HG02885 (cell line): ENCODE measurements at regions not wholly inside any gene's neighbourhood (a gene's known extent, or its start where the extent isn't known, plus 50 kb on each side); places are given as distances from the start of the nearest gene placed in this dataset.

Source experiments
- ATAC-seq: cut with Tn5 transposase; IDR thresholded peaks from one replicate; pipeline ENCODE4 v1.9.1; 2021; ENCODE audit warnings: mild to moderate bottlenecking; ENCODE audit not compliant: unreplicated experiment, poor library complexity

DNA sequence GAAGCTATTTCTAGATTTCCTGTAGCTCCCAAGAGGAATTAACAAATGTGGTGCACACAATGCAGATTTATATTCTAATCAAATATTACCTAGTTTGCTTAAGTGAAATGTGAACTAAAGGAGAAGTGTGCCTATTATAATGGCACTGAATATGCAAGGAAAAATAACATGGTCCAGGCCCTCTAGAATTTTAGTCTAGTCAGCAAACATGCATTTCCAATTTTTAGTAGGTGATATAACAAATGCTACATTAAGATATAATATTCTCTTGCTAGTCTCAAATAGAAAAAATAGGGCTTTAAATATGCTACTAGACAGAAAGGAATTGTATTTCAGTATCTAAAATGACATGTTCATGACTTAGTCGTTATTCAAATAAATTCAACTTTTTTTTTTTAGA is 689.5 kb downstream of the TMEM182 start:
- no peak for ATAC-seq

DNA sequence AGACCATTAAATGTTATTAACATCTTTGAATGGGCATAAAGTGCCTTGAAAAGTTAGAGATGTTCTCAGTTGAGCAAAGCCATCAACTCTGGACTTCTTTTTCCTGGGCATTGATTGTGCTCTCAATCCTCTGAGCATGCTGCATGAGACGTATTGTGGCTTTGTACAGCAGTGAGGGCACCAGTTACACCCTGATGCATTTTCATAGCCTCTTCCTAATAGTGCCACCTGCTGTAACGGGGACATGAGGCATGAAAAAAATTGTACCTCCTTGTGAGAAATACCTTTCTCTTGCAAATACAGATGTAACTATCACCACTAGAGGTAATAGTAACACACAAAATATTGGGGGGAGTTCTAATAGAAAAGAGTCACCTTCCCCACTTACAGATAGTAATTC is 697.5 kb downstream of the TMEM182 start:
- ATAC-seq, result no peak

DNA sequence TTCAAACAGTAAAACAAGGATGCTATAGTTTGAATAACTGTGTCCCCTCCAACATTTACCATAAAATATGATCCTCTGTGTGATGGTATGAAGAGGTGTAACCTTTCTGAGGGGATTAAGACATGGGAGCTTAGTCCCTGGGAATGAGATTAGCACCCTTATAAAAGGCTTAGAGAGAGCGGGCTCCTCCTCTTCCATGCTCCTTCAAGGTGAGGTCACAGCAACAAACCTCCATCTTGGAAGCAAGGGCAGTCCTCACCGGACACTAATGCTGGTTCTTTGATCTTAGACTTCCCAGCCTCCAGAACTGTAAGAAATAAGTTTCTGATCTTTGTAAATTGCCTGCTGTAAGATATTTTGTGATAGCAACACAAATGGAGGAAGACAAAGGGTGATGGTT is 700.3 kb downstream of the TMEM182 start:
- no peak for ATAC-seq

DNA sequence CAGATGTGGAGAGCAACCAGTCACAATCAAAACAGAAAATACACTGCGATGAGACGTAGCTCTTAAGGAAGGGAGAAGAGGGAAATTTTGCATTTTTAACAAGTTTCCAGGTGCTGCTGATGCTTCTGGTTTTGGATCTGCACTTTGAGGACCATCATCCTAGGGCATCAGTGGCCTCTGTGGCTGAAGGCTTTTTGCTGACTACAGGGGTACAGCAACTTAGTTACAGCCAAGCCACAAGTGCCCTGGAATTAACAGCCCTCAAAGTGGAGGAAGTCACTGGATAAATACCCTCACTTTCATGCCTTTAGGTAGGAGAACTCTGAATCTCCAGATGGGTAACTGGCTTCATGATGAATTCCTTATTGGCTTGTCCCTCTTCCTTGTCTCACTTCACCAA is 700.9 kb downstream of the TMEM182 start:
- no peak for ATAC-seq

DNA sequence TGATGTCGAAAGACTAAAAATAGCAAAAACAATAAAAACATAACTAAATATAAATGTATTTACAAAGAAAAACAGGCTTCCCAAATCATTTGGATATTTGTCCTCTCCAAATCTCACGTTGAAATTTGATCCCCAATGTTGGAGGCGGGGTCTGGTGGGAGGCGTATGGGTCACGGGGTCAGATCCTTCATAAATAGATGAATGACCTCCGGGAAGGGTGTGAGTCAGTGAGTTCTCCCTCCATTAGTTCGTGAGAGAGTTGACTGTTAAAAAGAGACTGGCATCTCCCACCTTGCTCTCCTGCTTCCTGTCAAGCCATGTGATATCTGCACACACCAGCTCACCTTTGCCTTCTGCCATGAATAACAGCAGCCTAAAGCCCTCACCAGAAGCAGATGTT is 703.0 kb downstream of the TMEM182 start:
- no peak for ATAC-seq

DNA sequence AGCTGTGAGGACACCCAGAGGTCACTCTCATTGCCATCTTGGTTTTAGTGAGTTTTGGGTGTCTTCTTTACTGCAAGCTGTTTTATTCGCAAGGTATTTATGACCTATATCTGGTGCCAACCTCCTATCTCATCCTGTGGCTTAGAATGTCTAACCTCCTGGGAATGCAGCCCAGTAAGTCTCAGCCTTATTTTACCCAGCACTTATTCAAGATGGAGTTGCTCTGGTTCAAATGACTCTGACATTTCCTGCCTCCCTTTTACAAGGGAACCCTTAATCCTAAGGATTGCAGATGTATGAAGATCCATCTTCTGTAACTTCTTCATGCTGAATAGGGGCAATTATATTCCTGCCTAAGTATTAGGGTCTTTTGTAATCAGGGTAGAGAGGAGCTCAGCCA is 708.0 kb downstream of the TMEM182 start:
- ATAC-seq, result no peak

DNA sequence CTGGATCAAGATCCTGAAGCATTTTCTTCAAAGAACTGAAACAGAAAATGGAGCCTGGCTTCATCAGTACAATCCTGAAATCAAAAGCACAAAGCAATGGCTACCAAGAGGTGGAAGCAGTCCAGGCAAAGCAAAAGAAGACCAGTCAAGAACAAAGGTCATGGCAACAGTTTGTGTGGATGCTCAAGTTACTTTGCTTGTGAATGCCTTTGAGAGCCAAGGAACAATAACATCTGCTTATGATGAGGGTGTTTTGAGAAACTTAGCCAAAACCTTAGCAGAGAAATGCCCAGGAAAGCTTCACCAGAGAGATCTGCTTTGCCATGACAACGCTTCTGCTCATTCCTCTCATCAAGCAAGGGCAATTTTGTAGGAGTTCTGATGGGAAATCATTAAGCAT is 723.1 kb downstream of the TMEM182 start:
- ATAC-seq, result no peak

DNA sequence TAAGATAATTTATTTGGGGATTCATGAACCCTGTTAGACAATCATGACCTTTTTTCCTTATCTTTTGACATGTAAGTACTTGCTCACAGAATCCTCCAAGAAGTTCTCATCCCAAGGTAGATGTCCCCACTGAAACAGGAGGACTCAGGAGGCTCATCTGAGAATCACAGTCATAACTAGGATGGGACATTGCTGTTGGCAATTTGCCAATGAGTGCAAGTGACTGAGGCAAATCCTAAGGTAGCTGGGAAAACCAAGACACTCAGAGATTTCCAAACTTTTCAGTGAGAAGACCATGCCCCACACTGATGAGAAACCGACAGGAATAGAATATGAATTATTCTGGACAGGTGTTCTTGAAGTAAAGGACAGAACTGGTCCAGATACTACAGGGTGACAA is 735.0 kb downstream of the TMEM182 start:
- no peak for ATAC-seq

DNA sequence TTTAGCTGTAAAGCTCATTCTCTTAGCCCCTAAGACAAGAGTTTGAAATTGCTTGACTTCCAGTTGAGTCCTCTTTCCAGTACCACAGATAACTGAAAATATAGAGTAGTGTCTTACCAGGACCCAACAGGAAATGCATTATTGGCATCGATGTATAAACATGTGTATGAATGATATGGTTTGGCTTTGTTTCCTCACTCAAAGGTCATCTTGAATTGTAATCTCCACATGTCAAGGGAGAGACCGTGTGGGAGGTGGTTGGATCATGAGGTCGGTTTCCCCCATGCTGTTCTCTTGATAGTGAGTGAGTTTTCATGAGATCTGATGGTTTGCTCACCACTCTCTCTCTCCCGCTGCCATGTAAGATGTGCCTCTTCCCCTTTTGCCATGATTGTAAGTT is 745.0 kb downstream of the TMEM182 start:
- no peak for ATAC-seq

DNA sequence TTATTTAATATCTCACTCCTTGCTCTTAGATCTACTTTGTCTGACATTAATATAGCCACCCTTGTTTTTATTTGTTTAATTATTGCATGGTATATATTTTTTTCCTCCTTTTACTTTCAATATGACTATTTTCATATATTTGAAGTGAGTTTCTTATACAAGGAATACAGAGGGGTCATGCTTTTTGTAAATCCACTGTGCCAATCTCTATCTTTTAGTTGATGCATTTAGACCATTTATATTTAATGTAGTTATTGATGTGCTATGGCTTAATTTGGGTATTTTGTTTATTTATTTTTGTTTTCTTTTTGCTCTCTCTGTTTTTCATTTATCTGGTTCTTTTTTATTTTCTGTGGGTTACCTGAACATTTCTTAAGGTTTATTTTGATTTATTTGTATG is 750.6 kb downstream of the TMEM182 start:
- ATAC-seq, result no peak

DNA sequence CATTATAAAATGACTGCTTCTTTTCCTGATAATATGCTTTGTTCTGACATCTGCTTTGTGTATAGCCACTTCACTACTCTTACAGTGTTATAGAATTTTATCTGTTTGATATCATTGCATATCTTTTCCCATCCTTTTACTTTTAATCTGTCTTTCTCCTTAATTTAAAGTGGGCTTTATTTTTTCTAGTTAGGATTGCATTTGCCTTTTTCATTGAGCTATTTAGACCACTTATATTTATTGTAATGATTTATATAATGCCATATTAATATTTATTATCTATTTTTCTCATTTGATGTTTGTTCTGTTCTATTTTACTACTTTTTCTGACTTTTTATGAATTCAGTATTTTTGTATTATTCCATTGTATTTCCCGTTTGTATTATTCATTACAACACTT is 758.7 kb downstream of the TMEM182 start:
- ATAC-seq, result no peak

DNA sequence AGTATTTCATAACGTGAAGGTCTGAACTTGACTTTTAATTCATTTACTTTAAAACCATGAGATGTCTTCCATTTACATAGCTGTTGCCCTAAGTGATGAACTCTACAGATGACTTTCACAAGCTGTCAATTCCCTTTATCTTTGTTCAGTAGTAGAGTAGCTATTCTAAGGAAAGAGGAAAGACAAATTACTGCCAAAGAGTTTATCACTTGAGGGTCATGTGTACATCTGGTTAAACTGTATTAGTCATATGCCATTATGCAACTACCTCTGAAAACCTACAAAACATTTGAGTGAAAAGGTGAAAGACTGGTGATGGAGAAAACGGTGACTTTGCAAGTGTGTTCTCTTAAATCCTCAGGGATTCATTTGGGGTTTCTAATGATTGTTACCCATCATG is 763.9 kb downstream of the TMEM182 start:
- ATAC-seq, result no peak

DNA sequence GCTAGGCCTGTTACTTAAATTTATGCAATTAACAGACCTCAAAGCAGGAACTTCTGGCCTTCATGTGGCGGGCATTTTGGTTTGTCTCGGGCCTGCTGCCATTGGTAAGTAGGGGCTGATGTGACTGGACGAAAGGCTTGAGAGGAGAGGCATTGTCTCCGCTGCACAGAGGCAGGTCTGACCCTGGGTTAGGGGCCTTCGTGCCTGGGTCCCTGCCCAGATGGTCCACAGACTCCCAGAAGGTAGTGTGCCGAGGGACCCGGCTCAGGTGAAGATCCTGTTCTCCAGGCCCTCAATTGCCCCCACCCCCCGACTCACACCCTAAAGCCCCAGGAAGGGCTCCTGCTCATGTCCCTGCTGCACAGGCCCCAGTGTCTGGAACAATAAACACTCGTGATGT is 764.9 kb downstream of the TMEM182 start:
- no peak for ATAC-seq

DNA sequence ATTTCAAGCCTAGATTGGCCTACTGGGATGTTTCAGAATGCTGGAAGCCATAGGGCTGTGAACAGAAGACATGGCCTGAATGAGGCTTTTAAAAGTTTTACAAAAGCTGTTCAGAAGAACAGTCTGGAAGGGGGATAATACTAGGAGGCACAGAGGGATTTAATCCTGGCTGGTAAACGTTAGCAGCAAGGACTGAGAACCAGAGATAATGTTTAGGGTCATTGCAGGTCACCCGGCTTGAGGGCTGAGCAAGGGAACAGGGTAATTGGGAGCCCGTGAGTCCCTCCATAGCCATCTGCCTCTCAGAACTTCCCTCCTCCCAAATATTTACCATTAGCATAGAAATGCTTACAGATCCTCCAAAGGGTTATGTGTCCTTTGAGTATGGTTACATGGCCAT is 765.4 kb downstream of the TMEM182 start:
- ATAC-seq, result no peak

DNA sequence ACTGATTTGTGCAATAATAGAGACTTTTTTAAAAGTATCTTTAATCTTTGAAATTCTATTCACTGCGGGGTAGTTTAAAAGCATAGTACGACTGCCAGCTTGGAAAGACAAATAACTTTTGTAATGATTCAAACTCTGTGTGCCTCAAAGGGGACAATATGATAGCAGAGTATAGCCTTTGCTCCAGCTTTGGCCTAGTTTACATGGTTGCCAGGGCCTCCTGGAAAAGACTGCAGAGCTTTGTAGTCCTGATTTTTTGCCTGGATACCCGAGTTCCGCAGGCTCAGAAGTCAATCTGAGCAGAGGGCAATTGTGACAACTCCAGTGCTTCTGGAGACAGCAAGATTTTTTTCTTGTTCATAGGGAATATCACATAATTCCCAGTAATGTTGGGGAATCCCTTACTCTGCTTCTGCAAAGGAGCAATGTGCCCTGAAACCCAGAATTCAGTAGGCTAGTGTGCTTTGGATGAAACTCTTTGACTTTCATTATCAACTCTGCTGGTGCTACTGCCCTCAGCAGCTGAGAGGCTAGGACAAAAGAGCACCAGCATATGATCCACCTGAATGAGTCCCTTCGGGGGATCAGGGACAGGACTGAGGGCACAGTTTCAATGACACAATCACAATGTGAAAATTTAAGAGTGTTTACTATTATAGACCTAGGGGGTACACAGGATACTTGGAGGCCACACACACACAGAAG is 768.1 kb downstream of the TMEM182 start:
- ATAC-seq, result no peak

DNA sequence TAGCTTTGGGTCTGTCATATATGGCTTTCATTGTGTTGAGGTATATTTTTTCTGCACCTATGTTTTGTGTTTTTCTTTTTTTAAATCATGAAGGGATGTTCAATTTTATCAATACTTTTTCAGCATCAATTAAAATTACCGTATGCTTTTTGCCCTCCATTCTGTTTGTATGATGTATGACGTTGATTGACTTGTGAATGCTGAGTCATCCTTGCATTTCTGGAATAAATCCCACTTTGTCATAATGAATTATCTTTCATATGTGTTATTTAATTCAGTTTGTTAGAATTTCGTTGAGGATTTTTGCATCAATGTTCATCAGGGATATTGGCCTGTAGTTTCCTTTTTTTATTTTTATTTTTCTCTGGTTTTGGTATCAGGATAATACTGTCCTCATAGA is 790.9 kb downstream of the TMEM182 start:
- no peak for ATAC-seq

DNA sequence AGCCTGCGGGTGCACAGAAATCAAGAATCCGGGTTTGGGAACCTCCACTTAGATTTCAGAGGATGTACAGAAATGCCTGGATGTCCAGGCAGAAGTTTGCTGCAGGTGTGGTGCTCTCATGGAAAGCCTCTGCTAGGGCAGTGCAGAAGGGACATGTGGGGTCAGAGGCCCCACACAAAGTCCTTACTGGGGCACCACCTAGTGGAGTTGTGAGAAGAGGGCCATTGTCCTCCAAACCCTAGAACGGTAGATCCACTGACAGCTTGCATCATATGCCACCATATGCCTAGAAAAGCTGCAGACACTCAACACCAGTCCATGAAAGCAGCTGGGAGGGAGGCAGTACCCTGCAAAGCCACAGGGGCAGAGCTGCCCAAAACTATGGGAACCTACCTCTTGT is 833.0 kb downstream of the TMEM182 start:
- no peak for ATAC-seq

DNA sequence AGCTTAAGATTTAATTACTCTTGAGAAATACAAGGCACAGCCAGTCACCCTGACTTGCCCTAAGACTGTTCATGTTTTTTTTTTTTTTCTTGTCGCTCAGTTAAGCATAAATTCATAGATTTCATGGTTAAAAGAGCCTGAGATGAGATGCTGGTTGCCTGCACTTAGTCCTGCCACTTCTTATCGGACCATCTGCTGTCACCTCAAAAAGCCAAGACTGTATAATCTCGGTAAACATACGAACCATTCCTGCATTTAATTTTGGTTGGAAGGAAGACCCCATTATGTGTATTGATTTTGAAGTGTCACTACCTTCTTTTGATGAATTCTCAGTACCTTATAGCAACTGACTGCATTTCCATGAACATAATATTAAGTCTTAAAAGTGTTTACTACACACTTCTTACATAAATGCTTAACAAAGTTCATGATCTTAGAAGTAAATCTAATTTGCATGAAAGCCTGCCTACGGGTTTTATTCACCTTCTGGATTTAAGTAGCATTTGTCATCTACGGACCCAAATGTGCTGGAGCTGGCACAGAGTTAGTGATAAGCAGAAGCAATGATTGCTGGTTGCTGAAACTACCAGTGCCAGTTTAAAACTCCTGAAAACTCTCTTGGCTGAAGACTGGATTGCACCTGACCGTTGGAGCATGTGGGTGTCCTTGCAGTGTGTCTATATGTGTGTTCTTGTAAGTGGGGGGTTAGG is 843.4 kb downstream of the TMEM182 start:
- no peak for ATAC-seq

DNA sequence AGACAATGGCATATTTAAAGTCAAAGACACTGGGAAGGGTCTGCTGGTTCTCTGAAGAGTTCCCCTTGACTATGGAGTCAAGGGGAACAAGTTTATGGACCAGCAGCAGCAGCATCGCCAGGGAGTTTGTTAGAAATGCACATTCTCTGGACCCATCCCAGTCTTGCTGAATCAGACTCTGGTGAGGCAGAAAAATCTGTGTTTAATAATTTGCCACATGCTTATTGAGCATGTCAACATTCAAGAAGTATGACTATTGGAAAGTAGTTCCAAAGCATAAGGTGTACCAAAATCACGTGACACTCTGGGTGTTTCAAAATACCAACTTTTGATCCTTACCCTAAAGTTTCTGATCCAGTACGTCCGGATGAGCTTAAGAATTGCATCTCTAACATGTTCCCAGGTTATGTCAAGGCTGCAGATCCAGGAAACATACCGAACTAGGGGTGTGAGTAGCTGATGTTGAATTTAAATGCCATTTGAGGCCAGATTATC is 853.8 kb downstream of the TMEM182 start:
- no peak for ATAC-seq

DNA sequence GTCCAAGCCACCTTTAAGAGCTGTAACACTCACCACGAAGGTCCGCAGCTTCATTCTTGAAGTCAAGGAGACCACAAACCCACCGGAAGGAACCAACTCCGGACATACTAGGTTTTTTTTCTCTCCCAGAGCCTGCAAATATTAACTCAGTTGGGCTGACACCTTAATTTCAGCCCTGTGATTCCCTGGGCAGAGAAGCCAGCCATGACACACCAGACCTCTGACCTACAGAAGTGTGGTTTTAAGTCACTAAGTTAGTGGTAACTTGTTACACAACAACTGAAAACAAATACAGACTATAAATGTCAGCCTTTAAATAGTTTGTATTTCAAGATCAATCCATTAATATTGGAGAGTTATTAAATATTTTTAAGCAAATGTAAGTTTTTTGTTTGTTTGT is 855.1 kb downstream of the TMEM182 start:
- no peak for ATAC-seq

DNA sequence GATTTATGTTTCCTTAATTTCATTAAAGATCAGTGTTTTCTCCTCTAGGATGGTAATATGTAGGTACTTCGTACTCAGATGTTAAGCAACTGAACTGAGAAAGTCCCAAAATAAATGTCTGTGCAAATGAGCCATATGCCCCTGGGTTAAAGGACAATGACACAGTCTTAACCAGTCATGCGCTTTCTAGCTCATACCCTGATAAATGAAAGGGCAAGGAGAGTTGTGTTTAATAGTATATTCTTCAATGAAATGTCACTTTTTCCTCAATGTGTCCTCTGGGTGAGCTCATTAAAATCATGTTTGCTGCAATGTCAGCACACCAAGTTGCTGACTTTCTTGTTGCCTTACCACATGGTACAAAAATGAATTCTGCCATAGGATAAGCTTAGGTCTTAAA is 856.3 kb downstream of the TMEM182 start:
- no peak for ATAC-seq

DNA sequence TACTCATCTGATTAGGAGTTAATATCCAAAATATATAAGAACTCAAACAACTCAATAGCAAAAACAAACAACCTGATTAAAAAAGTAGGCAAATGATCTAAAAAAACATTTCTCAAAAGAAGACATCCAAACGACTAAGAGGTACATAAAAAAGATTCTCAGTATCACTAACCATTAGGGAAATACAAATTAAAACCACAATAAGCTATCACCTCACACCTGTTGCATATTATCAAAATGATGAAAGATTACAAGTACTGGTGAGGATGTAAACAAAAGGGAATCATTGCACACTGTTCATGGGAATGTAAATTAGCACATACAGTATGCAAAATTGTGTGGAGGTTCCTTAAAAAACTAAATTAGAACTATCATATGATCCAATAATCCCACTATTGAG is 865.5 kb downstream of the TMEM182 start:
- ATAC-seq, result no peak
